ENCODE measurements at regions not wholly inside any gene's neighbourhood (a gene's known extent, or its start where the extent isn't known, plus 50 kb on each side); places are given as distances from the start of the nearest gene placed in this dataset.
"Not testable (repeated sequence)": the region's sequence is repeated elsewhere in the genome, so short reads cannot be mapped to it uniquely, and the experiment has no call there.

GRCh38 chr21:35751171-35751570 lies 309.2 kb downstream of the SETD4 start:
- DNase-seq (ENCODE audit: low read depth), result no peak

- no peak for DNase-seq (ENCODE audit: low read depth)
Measured at GRCh38 chr21:35749904-35750303, 310.4 kb downstream of the SETD4 start.

- no peak for DNase-seq (ENCODE audit: low read depth)
Measured at GRCh38 chr21:35748678-35749314, 311.5 kb downstream of the SETD4 start.

- peak; percentile 18 for DNase-seq (ENCODE audit: low read depth)
Measured at GRCh38 chr21:35743571-35743970, 316.8 kb downstream of the SETD4 start.

- DNase-seq (ENCODE audit: low read depth), result peak; percentile 84
Measured at GRCh38 chr21:35738347-35738961, 321.9 kb downstream of the SETD4 start.

DNA sequence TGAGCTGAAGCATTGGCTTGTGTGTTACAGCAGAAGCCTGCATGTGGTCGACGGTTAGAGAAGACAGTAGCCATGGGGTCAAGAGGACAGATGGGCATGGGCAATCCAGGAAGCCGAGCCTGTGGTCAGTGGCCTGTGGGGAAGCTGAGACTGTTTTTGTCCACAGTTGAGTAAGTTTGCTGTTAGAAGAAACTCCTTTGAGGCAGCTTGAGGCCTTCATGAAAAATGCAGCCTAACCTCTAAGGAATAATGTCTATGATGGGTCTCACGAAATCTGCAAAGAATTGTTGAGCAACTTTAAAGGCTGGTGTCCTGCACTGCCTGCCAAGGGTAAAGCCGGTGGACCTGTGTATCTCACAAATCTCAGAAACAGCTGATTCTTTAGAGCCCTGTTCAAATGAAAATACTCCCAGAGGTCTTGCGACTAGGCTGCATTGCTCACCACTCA lies 322.4 kb downstream of the SETD4 start:
- DNase-seq (ENCODE audit: low read depth), result peak; percentile 9

- DNase-seq (ENCODE audit: low read depth), result no peak
Measured at GRCh38 chr21:35737449-35737848, 322.9 kb downstream of the SETD4 start.

DNA sequence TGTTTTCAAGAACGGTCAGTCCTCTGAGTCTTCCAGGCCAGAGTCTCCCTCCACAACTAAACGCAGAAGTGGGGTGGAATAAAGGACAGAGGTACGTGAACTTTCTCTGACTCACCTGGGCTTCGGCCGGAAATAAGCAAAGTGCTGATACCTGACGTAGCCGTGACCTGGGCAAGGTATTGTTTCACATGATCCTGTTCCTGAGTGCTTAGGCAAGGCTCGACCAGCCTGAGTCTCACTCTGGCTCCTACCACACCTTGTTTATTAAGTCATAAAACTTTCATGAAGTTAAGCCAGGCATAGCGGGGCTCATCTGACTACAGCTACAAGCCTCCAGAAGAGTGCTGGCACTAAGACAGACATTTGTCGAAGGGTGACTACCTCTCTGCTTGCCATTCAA lies 327.5 kb downstream of the SETD4 start:
- DNase-seq (ENCODE audit: low read depth), result no peak

GRCh38 chr21:35730325-35730724 lies 330.0 kb downstream of the SETD4 start:
- DNase-seq (ENCODE audit: low read depth), result no peak

GRCh38 chr21:35727830-35728229 lies 332.5 kb downstream of the SETD4 start:
- no peak for DNase-seq (ENCODE audit: low read depth)

DNA sequence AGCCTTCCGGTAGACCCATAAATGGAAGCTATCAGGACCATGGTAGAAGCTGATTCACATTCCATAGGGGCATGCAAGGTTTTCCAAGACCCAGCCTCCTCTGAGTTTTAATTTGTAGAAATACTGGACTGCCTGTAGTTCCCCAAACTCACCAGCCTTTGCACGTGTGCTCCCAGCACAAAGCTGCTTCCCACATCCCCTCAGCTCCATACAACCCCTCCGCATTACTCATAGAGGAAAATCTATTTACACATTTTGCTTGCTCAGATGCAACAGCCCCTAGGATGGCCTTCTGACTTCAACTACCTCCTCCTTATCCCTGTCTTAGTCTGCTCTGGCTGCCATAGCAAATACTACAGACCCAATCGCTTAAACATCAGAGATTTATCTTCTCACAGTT lies 336.2 kb downstream of the SETD4 start:
- DNase-seq (ENCODE audit: low read depth), result peak; percentile 39

GRCh38 chr21:35721701-35722100 lies 338.6 kb downstream of the SETD4 start:
- no peak for DNase-seq (ENCODE audit: low read depth)

GRCh38 chr21:35720208-35720731 lies 340.1 kb downstream of the SETD4 start:
- no peak for DNase-seq (ENCODE audit: low read depth)

DNA sequence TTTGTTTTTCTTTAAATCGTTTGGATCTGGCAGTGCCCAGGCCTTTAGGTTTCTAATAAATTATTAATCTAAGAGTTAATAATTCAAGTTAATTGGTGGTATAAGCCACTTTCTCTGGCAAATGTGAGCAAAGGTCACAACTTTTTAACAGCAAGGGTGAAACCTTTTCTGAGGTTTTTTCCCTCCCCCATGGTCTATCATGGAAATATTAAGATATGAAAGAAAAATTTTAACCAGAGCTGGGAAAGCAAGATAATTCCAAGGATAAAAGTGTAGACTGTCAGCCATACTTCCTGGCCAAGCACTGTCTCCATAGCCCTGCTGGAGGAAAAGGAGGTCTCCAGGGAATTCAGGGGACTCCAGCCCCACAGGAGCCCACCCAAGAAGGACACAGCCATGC lies 341.2 kb downstream of the SETD4 start:
- DNase-seq (ENCODE audit: low read depth), result no peak

DNA sequence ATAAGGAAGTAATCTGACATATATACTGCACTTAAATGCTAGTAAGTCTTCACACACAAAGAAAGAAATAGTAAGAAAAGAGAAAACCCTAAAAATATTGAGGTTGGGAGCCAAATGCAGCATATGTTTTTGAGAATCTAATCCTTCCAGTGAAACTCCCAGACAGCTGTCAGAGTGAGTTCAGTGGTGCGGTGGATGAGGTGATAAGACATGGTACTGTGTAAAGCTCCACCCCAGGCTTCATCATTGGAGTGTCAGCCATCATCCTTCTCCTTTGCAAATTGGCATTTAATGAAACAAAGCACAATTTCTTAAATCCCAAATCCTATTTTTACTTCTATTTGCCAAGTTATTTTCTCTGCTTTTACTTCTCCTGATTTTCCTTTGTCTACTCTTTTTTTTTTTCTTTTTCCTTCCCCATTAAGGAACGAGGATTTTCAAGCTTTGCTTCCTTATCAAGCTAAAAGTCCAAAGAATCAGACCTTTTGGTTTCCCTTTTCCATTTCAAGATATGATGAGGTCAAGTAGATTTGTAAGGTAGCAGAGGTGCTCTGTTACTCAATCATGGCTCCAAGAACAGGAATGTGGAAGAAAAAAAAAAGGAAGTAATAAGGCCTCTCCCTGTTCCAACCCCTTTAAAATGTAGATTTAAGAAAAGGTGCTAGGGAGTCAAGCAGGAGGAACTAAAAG lies 343.3 kb downstream of the SETD4 start:
- no peak for DNase-seq (ENCODE audit: low read depth)

DNA sequence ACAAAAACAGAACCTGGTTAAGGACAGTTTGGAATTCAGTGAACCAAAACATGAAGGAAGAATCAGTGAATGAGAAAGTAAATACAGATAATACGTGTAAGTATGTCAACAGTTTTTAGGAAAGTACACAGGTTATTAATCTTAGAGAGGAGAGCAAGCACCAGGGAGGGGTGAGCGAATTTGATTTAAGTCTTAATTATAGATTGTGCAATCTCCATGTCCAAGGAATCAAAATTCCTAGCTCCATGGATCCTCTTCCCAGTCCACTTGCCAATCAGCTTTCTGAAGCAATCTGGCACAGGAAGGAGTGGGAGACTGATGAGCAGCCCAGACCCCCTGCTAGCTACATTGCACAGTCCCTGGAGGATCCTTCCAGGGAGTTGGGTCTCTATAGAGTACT lies 346.4 kb downstream of the SETD4 start:
- DNase-seq (ENCODE audit: low read depth), result no peak

- no peak for DNase-seq (ENCODE audit: low read depth)
Measured at GRCh38 chr21:35711661-35712060, 348.7 kb downstream of the SETD4 start.

DNA sequence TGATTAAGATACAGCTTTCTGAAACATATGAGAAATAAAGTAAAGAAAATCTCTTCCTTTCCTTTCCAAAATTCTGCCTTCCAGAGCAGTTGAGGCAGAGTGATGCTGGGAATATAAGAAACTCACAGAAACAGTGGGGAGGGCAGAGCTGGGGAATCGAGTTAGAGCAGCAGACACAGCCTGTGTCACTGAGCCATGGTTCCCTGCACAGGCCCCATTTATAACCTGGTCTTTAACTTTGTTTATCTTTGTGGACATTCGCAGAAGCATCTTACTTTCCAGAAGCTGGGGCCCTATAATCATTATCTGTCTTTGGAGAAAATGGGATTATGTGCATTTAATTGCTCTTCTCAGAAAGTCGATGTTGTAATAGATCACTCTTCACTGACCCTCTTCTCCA lies 349.1 kb downstream of the SETD4 start:
- DNase-seq (ENCODE audit: low read depth), result no peak

DNA sequence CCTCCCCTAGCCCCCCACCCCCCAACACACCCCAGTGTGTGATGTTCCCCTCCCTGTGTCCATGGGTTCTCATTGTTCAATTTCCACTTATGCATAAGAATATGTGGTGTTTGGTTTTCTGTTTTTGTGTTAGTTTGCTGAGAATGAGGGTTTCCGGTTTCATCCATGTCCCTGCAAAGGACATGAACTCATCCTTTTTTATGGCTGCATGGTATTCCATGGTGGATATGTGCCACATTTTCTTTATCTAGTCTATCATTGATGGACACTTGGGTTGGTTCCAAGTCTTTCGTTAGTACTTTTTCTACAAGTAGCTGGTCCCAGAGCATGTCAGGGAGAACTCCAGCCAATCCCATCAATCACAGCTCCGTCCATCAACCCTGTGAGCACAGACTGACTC lies 350.3 kb downstream of the SETD4 start:
- DNase-seq (ENCODE audit: low read depth), result not testable (repeated sequence)

GRCh38 chr21:35705888-35706287 lies 354.4 kb downstream of the SETD4 start:
- no peak for DNase-seq (ENCODE audit: low read depth)

DNA sequence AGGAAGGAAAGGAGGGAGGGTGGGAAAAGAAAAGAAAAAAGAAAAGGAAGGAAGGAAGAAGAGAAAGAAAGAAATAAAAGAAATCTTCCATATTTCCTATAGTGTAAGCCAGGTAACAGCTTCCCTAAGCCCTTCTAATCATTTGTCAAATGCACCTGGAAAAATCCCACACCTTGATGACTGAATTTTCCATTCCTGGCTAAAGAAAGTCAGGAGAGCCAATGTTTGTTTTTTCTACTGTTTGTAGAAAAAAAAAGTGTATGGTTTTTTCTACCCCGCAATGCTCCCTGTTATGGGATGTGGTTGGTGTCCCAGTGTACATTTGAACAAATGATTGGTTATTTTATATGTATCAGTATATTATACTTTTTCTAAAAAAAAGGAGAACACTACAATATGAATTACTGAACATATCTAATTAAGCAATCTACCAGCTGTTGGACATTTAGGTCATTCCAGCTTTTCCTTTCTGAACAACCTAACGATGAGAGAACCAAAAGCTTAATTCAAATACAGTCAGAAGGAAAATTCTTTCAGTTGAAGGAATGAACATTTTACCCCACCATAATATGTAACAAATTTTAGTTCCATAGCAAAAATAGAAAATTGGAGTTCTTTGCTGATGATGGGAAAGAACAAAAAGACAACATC lies 355.0 kb downstream of the SETD4 start:
- no peak for DNase-seq (ENCODE audit: low read depth)

- DNase-seq (ENCODE audit: low read depth), result no peak
Measured at GRCh38 chr21:35703704-35704103, 356.6 kb downstream of the SETD4 start.

Measured in HT1080 (cell line).